ENCODE measurements at regions not wholly inside any gene's neighbourhood (a gene's known extent, or its start where the extent isn't known, plus 50 kb on each side); places are given as distances from the start of the nearest gene placed in this dataset.

DNA sequence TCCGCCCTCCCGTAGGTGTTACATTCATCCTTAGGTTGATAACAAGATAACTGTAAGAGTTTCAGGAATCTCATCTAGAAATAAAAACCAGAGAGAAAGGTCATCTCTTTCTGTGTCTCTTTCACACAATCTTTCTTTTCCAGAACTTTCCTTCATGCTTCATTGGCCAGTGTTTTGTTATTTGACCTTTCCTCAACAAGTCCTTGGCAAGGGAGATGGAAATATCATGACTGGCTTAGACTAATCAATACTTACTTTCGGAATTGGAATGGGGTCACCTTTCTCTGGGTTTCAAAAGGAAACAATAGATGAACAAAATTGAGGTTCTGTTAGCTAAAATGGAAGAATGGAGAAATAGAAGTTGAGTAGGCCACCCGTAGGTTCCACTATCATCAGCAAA is 72.9 kb upstream of the PPP2R5A start:
- TF ChIP-seq, protein P1, sequence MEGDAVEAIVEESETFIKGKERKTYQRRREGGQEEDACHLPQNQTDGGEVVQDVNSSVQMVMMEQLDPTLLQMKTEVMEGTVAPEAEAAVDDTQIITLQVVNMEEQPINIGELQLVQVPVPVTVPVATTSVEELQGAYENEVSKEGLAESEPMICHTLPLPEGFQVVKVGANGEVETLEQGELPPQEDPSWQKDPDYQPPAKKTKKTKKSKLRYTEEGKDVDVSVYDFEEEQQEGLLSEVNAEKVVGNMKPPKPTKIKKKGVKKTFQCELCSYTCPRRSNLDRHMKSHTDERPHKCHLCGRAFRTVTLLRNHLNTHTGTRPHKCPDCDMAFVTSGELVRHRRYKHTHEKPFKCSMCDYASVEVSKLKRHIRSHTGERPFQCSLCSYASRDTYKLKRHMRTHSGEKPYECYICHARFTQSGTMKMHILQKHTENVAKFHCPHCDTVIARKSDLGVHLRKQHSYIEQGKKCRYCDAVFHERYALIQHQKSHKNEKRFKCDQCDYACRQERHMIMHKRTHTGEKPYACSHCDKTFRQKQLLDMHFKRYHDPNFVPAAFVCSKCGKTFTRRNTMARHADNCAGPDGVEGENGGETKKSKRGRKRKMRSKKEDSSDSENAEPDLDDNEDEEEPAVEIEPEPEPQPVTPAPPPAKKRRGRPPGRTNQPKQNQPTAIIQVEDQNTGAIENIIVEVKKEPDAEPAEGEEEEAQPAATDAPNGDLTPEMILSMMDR (IDR thresholded peaks at IDR 0.05 in 8 of 11, conservative IDR thresholded peaks at IDR 0.05 in 3 of 11), result no peak
- TF ChIP-seq POLR2AphosphoS5 (IDR thresholded peaks at IDR 0.05) (no peak), POLR2A (IDR thresholded peaks at IDR 0.05) (no peak)
